Uterus (tissue), 2 donors: ENCODE measurements at regions not wholly inside any gene's neighbourhood (a gene's known extent, or its start where the extent isn't known, plus 50 kb on each side); places are given as distances from the start of the nearest gene placed in this dataset.

ENCODE experiments used
- POLR2A ChIP-seq, 2 donors: fragments of 450-650 bp; IDR thresholded peaks; one replicate each; pipeline ENCODE4 v1.6.1; 2016; ENCODE audit warnings: antibody characterized with exemption in 2 of 2, mild to moderate bottlenecking in 1 of 2, moderate library complexity in 1 of 2
- TF ChIP-seq, protein P1 (sequence below), 4 experiments: fragments of 200-600 bp in 2 of 4; fragments of 450-650 bp in 2 of 4; sonication (generic) in 2 of 4; IDR thresholded peaks; one replicate each; pipeline ENCODE4 v1.5.1; 2016 to 2019; ENCODE audit warnings: antibody characterized with exemption in 4 of 4, mild to moderate bottlenecking in 2 of 4, moderate library complexity in 1 of 4

DNA sequence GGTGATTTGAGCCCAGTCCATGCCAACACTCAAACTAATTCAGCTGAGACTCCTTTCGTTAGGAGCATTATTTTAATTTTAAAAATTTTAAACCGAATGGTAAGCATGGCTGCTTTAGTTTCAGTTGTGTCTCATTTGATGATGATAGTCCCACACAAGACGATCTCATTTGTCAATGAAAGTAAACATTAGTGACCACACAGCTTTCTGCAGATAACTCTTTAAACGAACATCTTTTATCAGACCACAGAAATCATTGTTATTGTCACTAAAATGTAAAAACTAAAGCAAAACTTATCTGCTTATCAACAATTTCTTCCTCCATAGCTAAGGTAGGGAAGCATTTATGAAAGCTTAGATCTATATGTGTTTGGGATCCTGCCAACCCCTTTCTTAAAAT is 382.2 kb downstream of the ZFHX3 start:
- TF ChIP-seq, protein P1, sequence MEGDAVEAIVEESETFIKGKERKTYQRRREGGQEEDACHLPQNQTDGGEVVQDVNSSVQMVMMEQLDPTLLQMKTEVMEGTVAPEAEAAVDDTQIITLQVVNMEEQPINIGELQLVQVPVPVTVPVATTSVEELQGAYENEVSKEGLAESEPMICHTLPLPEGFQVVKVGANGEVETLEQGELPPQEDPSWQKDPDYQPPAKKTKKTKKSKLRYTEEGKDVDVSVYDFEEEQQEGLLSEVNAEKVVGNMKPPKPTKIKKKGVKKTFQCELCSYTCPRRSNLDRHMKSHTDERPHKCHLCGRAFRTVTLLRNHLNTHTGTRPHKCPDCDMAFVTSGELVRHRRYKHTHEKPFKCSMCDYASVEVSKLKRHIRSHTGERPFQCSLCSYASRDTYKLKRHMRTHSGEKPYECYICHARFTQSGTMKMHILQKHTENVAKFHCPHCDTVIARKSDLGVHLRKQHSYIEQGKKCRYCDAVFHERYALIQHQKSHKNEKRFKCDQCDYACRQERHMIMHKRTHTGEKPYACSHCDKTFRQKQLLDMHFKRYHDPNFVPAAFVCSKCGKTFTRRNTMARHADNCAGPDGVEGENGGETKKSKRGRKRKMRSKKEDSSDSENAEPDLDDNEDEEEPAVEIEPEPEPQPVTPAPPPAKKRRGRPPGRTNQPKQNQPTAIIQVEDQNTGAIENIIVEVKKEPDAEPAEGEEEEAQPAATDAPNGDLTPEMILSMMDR (IDR thresholded peaks at IDR 0.05) = no peak
- no peak for TF ChIP-seq POLR2A (IDR thresholded peaks at IDR 0.05)
